OCI-LY7 (cell line): ENCODE measurements at regions not wholly inside any gene's neighbourhood (a gene's known extent, or its start where the extent isn't known, plus 50 kb on each side); places are given as distances from the start of the nearest gene placed in this dataset.

Source experiments
- BruUV-seq: library from RNA; stranded (reverse); fragments of 400-500 nt; replicated peaks from 2 replicates; lab custom pipeline; 2021; lab: Mats Ljungman, UMichigan
- CTCF ChIA-PET: fragments of 300-600 bp; sonication (Branson Sonifier 250); formaldehyde crosslinking; loops from one replicate; lab custom pipeline; 2022; ENCODE audit warnings: antibody characterized with exemption; ENCODE audit not compliant: unreplicated experiment; lab: Charles Lee
- POLR2A ChIA-PET: fragments of 300-600 bp; sonication (Branson Sonifier 250); formaldehyde crosslinking; loops from one replicate; lab custom pipeline; 2022; ENCODE audit warnings: antibody characterized with exemption; lab: Charles Lee
- DNase-seq: peaks from one replicate; pipeline ENCODE4 v3.0.0-alpha.2; 2015; ENCODE audit warnings: low spot score
- H2AFZ ChIP-seq: fragments of 200-600 bp; sonication (generic), shearing (Covaris generic); 2 replicates; pipeline ENCODE4 v1.6.1; 2014; ENCODE audit warnings: mild to moderate bottlenecking, antibody characterized with exemption, low read length, moderate library complexity
- H3K27ac ChIP-seq: fragments of 200-600 bp; sonication (generic); 2 replicates; pipeline ENCODE4 v1.5.1; 2014; ENCODE audit warnings: mixed run types, low read depth, mild to moderate bottlenecking, moderate library complexity, low read length, inconsistent platforms; ENCODE audit not compliant: poor library complexity, severe bottlenecking
- H3K36me3 ChIP-seq: fragments of 200-600 bp; sonication (generic); 2 replicates; pipeline ENCODE4 v1.6.1; 2014; ENCODE audit warnings: mild to moderate bottlenecking, antibody characterized with exemption, low read length, moderate library complexity, mixed read lengths; ENCODE audit not compliant: insufficient read depth
- H3K4me1 ChIP-seq: fragments of 200-600 bp; sonication (generic); 2 replicates; pipeline ENCODE4 v1.5.1; 2014; ENCODE audit warnings: mild to moderate bottlenecking, low read length; ENCODE audit not compliant: insufficient read depth, poor library complexity, severe bottlenecking
- H3K4me2 ChIP-seq: fragments of 200-600 bp; sonication (generic); 2 replicates; pipeline ENCODE4 v1.6.1; 2014; ENCODE audit warnings: mild to moderate bottlenecking, low read length
- H3K4me3 ChIP-seq: fragments of 200-600 bp; sonication (generic); 2 replicates; pipeline ENCODE4 v1.5.1; 2014; ENCODE audit warnings: mild to moderate bottlenecking, low read depth, low read length; ENCODE audit not compliant: poor library complexity, severe bottlenecking
- H3K79me2 ChIP-seq: fragments of 200-600 bp; sonication (generic); 2 replicates; pipeline ENCODE4 v1.6.1; 2016; ENCODE audit warnings: low read depth, mild to moderate bottlenecking, low read length, moderate library complexity, mixed read lengths; ENCODE audit not compliant: insufficient read depth
- H3K9me2 ChIP-seq: fragments of 200-600 bp; sonication (generic); 2 replicates; pipeline ENCODE4 v1.6.1; 2016; ENCODE audit warnings: mild to moderate bottlenecking, low read length, mixed read lengths; ENCODE audit not compliant: insufficient read depth
- H3K9me3 ChIP-seq: fragments of 200-600 bp; sonication (generic); 2 replicates; pipeline ENCODE4 v1.6.1; 2014; ENCODE audit warnings: mild to moderate bottlenecking, mixed run types, low read length, mixed read lengths
- H4K20me1 ChIP-seq: fragments of 200-600 bp; sonication (generic); 2 replicates; pipeline ENCODE4 v1.6.1; 2014; ENCODE audit warnings: mild to moderate bottlenecking, antibody characterized with exemption, low read length, moderate library complexity, mixed read lengths; ENCODE audit not compliant: insufficient read depth
- CTCF ChIP-seq: fragments of 200-600 bp; sonication (generic); conservative IDR thresholded peaks from 2 replicates; pipeline ENCODE4 v1.5.1; 2014; ENCODE audit warnings: mild to moderate bottlenecking, antibody characterized with exemption, low read length, moderate library complexity, mixed read lengths
- EZH2phosphoT487 ChIP-seq: fragments of 200-600 bp; sonication (generic); IDR thresholded peaks from 2 replicates; pipeline ENCODE4 v1.6.1; 2018; ENCODE audit warnings: low read depth, borderline replicate concordance, mild to moderate bottlenecking, mixed run types, antibody characterized with exemption, low read length, moderate library complexity, mixed read lengths
- intact Hi-C: fragments of 100-400 bp; cut with micrococcal nuclease; formaldehyde crosslinking; loops from one replicate; pipeline ENCODE4 v1.10.0; 2022; ENCODE audit not compliant: unreplicated experiment

- H3K4me2 ChIP-seq: no peak overlapping the region
- H3K36me3 ChIP-seq: no peaks in the 10 kb centered on the region
- H3K79me2 ChIP-seq: no peaks in the 10 kb centered on the region
- no peaks in the 10 kb centered on the region for H4K20me1 ChIP-seq
- H3K4me3 ChIP-seq: no peak overlapping the region
- no peaks in the 10 kb centered on the region for H3K4me1 ChIP-seq
- BruUV-seq: no TSS peak
- POLR2A ChIA-PET: no interaction called here
- H3K27ac ChIP-seq: no peak overlapping the region
- no peak for TF ChIP-seq CTCF
- CTCF ChIA-PET: no interaction called here
- H3K9me3 ChIP-seq: no peaks in the 10 kb centered on the region
- H3K9me2 ChIP-seq: no peaks in the 10 kb centered on the region
- no peak for DNase-seq
- intact Hi-C loops: no loop called here
- no peak overlapping the region for H2AFZ ChIP-seq
These were observed 63.5 kb upstream of the IRX4 start for GRCh38 chr5:1946122-1946677.

- no peak for DNase-seq
- Histone ChIP-seq H3K4me1 (no peaks in the 10 kb centered on the region), H3K4me2 (no peak overlapping the region), H3K9me3 (no peaks in the 10 kb centered on the region), H2AFZ (no peak overlapping the region), H4K20me1 (no peaks in the 10 kb centered on the region), H3K36me3 (no peaks in the 10 kb centered on the region), H3K4me3 (no peak overlapping the region), H3K27ac (no peak overlapping the region), H3K79me2 (no peaks in the 10 kb centered on the region), H3K9me2 (no peaks in the 10 kb centered on the region)
- ChIA-PET POLR2A (no interaction called here), CTCF (no interaction called here)
- TF ChIP-seq CTCF: no peak
- no peak for TF ChIP-seq EZH2phosphoT487
- BruUV-seq: no TSS peak
- intact Hi-C loops: no loop called here
These were observed 62.9 kb upstream of the IRX4 start for GRCh38 chr5:1945606-1946005.

DNA sequence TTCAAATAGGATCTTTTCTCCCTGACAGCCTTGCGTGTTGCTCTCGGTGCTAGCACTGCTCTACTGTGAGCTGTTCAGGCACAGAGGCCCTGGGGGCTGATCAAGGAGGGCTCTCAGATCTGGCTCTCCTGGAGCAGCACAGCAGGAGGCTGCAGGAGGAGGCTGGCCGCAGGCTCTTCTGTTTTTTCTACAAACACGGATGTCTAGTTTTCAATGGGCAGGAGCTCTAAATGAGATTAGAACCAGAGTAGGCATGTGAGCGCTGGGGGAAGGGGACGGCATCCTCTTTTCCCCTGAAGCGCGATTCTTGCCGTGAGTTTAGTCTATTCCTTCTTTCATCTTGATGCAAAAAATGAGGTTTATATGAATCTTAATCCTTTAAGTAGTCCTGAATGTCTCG is 61.7 kb upstream of the IRX4 start:
- Histone ChIP-seq H3K79me2 (no peaks in the 10 kb centered on the region), H3K4me1 (no peaks in the 10 kb centered on the region)

More for the DNA sequence above, 61.7 kb upstream of the IRX4 start:
- TF ChIP-seq CTCF (no peak), EZH2phosphoT487 (no peak)
- Histone ChIP-seq H3K27ac (no peak overlapping the region), H3K4me3 (no peak overlapping the region), H3K9me3 (no peaks in the 10 kb centered on the region), H2AFZ (no peak overlapping the region), H4K20me1 (no peaks in the 10 kb centered on the region), H3K36me3 (no peaks in the 10 kb centered on the region), H3K9me2 (no peaks in the 10 kb centered on the region), H3K4me2 (no peak overlapping the region)
- no TSS peak for BruUV-seq
- intact Hi-C loops: no loop called here
- DNase-seq: no peak
- POLR2A ChIA-PET: interaction anchor here (0.7 kb wide), 1 partner anchor 286 kb away, joined by 3 read pairs; no protein-coding TSS in a partner anchor
- CTCF ChIA-PET: no interaction called here
